ENCODE measurements at regions not wholly inside any gene's neighbourhood (a gene's known extent, or its start where the extent isn't known, plus 50 kb on each side); places are given as distances from the start of the nearest gene placed in this dataset.

DNA sequence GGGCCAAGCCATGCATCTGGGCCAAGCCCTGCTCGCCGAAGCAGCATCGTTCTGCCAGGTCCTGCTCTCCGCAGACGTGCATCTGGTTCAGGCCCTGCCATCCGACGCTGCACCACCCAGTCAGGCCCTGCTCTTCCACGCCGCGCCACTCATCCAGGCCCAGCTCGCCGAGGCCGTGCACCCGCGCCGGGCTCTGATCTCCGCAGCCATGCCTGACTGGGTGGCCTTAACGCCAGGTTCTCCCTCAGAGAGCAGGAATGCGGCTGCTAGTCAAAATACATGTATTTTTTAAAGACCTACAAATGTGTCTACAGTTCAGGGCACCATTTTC is 891.1 kb upstream of the CTNND2 start (continued):
- TF ChIP-seq, protein P1, sequence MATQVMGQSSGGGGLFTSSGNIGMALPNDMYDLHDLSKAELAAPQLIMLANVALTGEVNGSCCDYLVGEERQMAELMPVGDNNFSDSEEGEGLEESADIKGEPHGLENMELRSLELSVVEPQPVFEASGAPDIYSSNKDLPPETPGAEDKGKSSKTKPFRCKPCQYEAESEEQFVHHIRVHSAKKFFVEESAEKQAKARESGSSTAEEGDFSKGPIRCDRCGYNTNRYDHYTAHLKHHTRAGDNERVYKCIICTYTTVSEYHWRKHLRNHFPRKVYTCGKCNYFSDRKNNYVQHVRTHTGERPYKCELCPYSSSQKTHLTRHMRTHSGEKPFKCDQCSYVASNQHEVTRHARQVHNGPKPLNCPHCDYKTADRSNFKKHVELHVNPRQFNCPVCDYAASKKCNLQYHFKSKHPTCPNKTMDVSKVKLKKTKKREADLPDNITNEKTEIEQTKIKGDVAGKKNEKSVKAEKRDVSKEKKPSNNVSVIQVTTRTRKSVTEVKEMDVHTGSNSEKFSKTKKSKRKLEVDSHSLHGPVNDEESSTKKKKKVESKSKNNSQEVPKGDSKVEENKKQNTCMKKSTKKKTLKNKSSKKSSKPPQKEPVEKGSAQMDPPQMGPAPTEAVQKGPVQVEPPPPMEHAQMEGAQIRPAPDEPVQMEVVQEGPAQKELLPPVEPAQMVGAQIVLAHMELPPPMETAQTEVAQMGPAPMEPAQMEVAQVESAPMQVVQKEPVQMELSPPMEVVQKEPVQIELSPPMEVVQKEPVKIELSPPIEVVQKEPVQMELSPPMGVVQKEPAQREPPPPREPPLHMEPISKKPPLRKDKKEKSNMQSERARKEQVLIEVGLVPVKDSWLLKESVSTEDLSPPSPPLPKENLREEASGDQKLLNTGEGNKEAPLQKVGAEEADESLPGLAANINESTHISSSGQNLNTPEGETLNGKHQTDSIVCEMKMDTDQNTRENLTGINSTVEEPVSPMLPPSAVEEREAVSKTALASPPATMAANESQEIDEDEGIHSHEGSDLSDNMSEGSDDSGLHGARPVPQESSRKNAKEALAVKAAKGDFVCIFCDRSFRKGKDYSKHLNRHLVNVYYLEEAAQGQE (IDR thresholded peaks at IDR 0.05; ENCODE audit: unreplicated experiment) = no peak
- TF ChIP-seq POLR2AphosphoS5 (IDR thresholded peaks at IDR 0.05; ENCODE audit: low read depth) = no peak
- no peak for TF ChIP-seq STAT1 (IDR thresholded peaks at IDR 0.05; ENCODE audit: unreplicated experiment)
- TF ChIP-seq CTCF (conservative IDR thresholded peaks at IDR 0.05; ENCODE audit: low read depth in 2 of 2) = no peak
- TF ChIP-seq CREB1 (CRISPR knock-in tag; IDR thresholded peaks at IDR 0.05; ENCODE audit: low read depth) = no peak
- no peak for TF ChIP-seq JUNB (IDR thresholded peaks at IDR 0.05; ENCODE audit: unreplicated experiment)
- TF ChIP-seq, protein P2, sequence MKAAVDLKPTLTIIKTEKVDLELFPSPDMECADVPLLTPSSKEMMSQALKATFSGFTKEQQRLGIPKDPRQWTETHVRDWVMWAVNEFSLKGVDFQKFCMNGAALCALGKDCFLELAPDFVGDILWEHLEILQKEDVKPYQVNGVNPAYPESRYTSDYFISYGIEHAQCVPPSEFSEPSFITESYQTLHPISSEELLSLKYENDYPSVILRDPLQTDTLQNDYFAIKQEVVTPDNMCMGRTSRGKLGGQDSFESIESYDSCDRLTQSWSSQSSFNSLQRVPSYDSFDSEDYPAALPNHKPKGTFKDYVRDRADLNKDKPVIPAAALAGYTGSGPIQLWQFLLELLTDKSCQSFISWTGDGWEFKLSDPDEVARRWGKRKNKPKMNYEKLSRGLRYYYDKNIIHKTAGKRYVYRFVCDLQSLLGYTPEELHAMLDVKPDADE (IDR thresholded peaks at IDR 0.05) = no peak

DNA sequence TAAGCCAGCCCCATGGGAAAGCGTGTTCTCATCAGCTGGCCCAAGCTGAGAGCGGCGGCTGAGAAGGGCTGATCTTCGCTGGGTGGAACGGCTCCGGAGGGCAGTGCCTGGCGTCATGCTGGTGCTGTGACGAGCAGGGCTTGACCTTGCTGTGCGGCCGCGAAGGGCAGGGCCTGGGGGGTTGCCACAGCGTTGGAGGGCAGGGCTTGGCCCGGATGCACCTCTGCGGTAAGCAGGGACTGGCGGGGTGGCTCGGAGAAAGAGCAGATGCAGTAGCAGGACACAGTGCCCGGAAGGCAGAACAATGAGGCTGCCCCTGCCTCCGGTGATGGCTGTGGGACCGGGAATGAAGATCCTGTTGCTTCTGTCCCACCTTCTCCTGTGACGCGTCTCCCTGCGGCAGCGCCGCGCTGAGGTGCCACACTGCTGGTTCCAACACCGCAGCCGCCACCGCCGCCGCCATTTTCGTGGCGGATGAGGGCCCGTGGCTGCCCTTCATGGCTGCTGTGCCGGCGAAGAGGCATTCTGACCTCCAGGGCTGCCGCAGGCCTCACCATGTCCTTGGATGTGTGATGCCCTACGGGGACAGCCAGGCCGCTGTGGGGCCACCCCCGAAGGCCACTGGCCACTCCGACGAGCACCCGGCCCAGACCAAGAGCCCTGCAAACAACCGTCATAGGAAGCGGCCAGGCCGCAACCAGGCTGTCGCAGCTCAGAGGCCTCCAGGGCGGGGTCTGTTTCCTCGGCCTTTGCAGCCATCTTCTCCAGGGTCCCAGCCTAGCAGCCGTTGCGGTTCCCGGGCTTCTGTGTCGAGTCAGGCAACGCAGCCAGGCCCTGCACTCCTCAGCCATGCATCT is 890.5 kb upstream of the CTNND2 start:
- no peak for DNase-seq (ENCODE audit: low spot score)
- Mint-ChIP-seq H3K27ac (no peak overlapping the region), H3K4me1 (no peaks in the 10 kb centered on the region), H3K27me3 (ENCODE audit: insufficient read depth, low read depth, poor library complexity) (peaks cover 2% of the 10 kb centered on the region), H3K9me3 (peaks cover 15% of the 10 kb centered on the region), H3K4me3 (no peak overlapping the region), H3K36me3 (ENCODE audit: low read depth) (peaks cover 16% of the 10 kb centered on the region)
- Histone ChIP-seq H3K4me1 (ENCODE audit: insufficient read depth) (no peaks in the 10 kb centered on the region), H3K27ac (ENCODE audit: low read depth) (no peak overlapping the region), H3F3A (replicated peaks; ENCODE audit: low read depth) (no peaks in the 10 kb centered on the region), H3K79me2 (replicated peaks; ENCODE audit: insufficient read depth) (no peaks in the 10 kb centered on the region), H3K27me3 (ENCODE audit: insufficient read depth) (no peaks in the 10 kb centered on the region), H3K36me3 (ENCODE audit: insufficient read depth) (no peaks in the 10 kb centered on the region; the same call in 1 of the 2 replicates), H3K4me2 (no peak overlapping the region), H3K9me2 (ENCODE audit: insufficient read depth) (peaks cover 8% of the 10 kb centered on the region; the same call in 1 of the 2 replicates), H2AFZ (0 out of 2 replicates have a peak overlapping the region, but pooled peaks have one; percentile 18), H3K4me3 (no peak overlapping the region), H4K20me1 (replicated peaks; ENCODE audit: insufficient read depth) (no peaks in the 10 kb centered on the region)
- no peak for TF ChIP-seq STAT1 (IDR thresholded peaks at IDR 0.05; ENCODE audit: unreplicated experiment)
- ATAC-seq = no peak

All from GM23338 (cell line).